HL-60/S4 treated with phorbol 12-myristate 13-acetate at 8.2 ng/mL for 4 days and 3 days (cell line): ENCODE measurements at regions not wholly inside any gene's neighbourhood (a gene's known extent, or its start where the extent isn't known, plus 50 kb on each side); places are given as distances from the start of the nearest gene placed in this dataset.

Experiments used
- in situ Hi-C: fragments of 300-500 bp; cut with MboI; formaldehyde crosslinking; loops from 2 replicates; pipeline ENCODE4 v1.15.0; 2022; ENCODE audit warnings: low sequenced_read_pairs

DNA sequence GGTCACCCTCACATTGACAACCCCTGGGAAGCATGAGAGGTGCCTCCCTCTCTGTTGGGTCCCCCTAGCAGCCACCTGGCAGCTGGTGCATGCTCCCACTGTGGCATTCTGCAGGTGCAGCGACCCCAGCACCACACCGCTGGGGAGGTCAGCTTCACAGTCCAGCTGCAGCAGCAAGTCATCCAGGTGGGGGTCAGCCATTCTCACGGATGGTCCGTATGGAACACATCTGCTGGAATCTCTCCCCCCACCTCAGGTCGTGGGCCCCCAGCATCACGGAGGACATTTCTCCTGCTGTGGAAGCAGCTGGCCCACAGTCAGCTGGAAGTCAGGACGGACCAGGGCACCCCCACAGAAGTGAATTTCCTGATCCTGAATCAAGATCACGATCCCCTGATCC, 201.3 kb downstream of the COG6 start:
- in situ Hi-C loops: no loop called here

DNA sequence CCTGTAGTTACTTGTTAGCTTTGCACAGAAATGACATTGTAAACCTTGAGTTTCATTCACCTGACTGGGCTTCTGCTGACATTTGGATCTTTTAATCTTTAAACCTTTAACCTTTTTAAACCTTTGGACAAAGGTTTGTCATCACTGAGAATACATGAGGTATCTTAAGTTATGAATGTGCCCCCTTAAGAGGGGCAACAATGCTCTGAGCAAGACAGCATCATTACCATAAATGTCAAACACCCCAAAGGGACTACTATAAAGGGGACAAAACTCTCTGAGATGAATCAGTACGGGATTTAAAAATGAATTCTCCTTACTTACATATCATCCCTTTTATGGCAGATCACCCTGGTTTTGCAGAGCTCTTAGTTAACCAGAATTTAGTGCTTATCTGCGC, 203.3 kb downstream of the COG6 start:
- in situ Hi-C loops: no loop called here

DNA sequence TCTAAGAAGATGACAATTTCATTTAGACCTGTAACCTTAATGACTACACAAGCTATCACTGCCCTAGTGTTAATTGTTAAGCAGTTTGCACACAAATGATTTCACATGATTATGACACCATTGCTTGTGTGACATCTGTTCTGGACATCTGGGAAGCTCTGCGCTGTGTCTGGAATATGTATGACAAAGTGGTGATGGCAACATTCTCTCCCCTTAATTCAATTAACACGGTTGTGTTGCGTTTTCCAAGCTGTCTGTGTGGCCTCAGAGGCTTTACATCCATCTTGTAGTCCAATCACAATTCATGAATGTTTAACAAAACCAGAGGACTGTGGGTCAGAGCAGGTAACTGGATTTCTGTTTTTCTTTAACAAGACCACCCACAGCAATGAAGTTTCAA, 204.4 kb downstream of the COG6 start:
- in situ Hi-C loops: no loop called here

DNA sequence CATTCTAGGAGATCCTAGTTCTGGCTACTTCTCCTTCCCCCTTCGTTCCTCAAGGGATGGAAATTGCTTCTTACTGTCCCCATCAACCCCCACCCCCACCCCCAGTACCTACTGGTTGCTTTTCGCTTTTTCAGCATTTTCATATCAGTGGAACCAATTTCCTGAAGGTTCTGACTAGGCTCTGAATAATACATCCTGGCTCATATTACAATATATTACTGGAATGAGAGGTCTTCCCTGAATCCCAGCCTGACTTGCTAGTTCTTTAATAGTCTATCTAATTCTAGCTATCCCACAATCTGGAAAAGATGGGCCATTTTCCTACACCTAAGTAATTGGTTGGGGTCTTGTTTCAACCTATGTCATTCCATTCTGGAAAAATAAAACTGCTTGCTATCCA, 207.4 kb downstream of the COG6 start:
- in situ Hi-C loops: no loop called here

DNA sequence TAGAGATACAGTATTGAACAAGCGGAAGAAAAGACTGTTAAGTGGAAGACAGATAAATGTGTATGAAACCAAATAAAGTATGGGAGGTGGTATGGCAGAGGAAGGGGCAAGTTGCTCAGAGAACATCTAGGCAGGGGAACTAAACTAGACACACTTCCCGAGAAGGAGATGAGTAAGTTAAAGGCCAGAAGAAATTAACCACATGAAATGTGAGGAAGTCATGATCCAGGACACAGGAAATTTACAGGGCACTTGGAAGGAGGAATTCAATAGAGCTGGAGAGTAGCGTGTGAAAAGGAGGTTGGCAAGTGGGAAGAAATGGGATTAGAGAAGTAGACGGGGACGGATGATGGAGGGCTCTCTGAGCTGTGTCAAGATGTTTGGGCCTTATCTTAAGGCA, 208.8 kb downstream of the COG6 start:
- in situ Hi-C loops: no loop called here

DNA sequence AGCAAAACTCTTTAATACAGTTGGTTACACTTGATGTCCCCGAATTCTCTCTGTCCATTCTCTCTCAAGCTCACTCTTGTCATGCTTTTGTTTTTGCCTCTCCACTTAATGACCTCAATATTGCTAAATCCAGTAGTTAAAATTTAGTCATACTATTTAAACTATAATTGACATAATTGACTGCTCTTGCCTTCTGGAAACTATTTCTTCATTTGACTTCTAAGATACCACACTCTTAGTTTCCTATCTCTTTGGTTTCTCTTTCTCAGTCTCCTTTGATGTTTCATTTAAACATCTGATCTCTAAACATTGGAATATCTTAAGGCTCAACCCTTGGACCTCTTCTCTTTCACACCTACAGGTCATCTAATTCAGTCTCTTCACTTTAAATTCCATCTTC, 211.3 kb downstream of the COG6 start:
- in situ Hi-C loops: no loop called here

DNA sequence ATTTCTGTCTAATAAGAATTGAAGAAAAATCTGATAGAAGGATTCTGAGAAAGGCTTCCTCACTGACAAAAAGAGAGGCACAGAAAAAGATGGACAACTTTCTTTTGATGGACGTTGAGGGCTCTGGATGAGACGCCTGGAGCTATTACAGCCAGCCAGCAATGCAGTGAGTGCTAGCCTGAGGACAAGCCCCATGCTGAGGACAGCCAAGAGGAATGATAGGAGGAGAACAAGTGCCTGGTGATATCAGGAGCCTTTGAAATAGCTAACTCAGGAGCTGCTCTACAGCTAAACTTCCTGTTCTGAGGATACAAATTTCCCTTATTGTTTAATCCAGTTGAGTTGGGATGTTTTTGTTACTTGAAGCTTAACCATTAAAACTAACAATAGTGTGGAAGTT, 212.3 kb downstream of the COG6 start:
- in situ Hi-C loops: no loop called here

DNA sequence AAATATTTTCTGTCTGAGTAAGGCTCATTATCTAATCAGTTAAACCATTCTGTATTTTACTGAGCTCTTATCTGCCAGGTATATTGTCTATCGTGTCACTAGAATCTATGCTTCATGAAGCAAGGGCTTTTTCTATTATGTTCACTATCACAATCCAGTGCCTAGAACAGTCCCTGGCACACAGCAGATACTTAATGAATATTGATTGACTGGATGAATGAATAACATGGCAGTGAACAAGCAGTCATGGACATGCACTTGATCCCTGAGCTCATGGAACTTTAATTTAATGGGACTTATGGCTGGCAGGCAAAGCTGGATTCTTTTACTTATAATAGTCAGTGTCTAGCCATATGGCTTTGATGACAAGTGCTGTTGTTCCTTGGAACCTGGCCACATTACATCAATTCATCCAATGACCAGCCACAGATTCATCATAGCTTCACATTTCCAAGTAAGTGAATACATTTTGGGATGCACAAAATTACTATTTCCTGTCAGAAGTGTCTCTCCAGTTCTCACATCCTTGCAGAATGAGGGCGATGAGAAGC, 214.8 kb downstream of the COG6 start:
- in situ Hi-C loops: no loop called here

DNA sequence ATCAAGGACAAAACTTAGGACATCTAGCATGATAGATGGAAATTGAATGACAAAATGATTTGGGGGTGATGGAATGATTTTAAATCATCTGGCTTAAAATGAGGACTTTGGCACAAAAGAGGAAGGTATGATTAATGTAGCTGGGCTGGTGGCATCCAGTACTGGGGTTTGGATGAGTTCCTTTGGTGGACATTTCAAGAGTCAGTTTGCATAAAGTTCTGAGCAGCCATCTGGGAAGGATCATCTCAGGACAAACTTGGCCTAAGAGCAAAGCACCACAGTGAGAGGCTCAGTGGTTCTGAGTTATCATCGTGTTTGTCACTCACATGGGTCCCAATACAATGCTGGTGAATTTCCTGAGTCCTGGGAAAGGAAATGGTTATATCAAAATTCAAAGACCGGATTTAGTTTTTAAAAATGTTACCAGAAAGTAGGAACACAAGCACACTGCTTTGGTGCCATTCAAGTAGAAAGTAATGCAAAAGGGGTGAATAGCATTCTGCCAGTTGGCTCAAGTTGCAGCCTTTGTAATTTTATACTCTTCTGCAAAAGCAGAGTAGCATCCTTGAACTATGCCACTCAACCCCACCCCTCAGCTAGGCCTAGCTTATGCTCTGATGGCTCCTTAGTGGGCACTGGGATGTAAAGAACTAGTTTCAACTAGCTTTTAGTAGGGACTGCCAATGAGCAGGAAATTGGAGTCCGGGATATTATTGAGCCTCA, 219.0 kb downstream of the COG6 start:
- in situ Hi-C loops: no loop called here

DNA sequence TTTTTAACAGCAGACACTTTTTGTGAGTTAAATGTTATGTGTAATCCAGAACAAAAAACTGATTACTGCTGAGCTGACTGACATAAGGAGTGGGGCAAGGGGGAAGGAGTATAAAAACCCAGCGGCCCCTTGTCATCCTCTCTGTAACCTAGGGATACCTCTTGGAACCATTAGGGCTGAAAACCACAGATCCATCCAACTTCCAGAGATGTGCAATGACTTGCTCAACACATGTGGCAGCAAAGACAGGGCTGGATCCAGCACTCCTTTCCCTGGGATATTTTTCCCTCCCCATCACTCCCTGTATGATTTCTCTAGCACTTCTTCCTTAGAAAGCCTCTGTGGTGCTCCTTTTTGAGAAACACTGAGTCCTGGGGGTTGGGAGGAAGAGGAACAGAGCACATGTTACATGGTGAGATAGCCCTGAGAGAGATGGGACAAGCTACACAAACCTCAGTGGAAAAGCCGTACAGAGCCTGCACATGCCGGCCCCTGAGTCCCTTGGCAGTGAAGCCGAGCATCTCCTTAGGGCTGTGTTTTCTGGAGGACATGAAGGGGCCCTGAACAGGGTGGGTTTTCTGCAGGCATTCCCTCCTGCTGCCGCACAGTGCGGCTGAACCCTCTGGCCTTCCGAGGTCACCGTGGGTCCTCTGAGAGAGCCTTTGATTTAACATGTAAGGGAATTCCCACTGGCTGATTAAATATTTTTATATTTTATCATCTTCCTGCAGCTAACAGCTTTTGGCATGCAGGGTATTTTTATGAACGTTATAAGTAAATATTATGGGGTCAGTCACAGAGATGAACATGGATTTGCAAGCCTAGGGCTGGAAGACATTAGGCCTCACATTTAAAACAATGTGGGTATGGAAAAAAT, 219.9 kb downstream of the COG6 start:
- in situ Hi-C loops: no loop called here

DNA sequence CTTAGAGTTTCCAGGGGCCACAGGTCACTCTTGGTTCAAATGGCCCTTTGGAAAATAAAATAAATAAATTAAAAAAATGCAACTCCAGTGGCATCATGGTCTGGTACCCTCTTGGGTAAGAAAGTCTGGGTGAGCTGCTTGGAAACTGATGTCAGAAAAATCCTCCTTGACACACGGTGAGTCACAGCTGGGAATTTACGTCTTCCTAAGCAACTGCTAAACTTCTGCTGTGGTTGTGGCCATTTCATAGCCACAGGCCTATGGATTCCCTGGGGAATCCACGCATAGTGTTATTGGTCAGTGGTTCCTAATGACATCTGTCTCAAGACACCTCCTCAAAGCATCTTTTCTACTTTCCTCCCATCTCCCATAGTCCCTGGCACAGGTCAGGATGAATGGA, 220.8 kb downstream of the COG6 start:
- in situ Hi-C loops: no loop called here

DNA sequence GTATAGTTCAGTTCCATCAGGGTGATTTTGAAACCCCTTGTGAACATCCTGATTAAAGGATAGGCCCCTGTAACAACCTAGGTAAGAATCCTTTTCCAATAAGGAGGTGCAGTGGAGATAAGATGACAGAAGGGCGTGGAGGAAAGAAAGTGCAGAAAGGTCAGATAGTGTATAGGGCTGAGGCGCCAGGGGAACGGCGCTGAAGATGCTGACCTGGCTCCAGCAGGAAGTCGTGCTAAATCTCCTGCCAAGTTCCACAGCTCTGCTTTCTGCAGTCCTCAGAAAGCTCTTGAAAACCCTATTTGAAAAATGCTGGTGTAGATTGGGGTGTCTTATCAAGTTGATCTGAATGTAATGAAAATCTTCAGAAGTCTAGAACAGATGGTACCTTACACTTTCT, 221.7 kb downstream of the COG6 start:
- in situ Hi-C loops: no loop called here

DNA sequence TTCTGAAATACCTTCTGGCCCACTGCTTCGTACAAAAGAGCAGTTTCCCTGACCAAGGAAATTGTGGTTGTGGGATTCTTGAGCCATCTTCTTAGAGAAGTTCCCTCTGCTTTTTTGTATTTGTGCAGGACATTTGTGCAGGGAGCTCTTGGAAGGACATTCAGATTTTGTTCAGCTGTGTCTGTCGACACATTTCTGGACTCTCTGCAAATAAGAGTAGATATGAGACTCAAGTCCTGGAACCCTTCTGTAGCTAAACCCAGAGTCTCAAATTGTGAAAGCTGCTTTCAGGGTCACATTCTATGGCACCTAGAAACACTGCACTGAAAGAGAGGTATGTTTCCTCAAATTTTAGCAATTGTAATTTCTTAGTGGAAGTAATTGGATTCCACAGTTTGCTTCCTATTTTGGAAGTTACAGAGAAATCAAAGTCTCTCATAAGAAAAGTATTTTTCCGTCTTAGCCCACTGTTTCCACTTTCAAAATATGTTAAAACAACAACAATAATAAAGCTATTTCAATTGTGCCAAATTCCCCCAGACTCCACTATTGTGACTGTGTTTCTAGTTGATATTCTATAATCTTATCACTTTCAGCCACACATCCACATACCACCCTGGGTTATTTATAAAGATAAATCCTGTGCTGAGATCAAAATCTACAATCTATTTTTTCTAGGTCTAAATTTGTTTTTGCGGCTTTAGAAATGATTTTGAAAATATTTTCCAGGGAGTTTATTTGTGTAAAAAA, 224.0 kb downstream of the COG6 start:
- in situ Hi-C loops: no loop called here

DNA sequence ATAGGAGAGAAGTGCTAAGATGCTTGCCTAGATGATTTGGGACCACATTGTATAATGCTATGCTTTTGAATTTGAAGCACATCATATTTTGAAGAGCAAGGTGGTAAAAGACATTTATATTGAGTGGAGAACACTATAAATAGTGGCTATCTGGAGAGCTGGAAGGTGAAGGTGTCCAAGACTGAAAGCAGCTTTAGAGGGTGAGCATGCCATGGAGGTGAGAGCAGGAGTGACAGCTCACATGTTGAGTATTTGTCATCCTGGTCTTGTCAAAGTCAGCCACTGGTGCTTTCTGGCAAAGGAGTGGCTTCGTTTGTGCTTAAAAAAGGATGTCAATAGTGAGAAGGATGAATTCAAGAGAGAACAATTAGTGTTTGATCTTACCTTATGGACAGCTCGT, 225.9 kb downstream of the COG6 start:
- in situ Hi-C loops: no loop called here

DNA sequence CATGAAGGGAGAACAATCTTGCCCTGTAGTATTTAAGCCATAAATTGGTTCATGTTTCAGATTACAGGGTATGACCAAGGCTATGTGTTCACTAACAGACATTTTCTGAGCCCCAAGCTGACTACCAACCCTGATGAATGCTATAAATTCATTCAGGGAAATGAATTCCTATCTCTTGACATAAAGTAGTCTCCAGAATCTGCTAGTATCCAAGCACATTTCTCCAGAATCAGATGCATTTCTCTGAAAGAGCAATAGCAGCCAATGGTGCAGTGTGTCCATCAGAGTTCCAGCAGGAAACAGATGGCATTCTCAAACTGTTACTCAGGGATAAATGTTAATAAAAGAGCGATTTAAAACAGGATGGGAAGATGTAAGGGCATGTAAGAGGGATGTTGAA, 226.4 kb downstream of the COG6 start:
- in situ Hi-C loops: no loop called here

DNA sequence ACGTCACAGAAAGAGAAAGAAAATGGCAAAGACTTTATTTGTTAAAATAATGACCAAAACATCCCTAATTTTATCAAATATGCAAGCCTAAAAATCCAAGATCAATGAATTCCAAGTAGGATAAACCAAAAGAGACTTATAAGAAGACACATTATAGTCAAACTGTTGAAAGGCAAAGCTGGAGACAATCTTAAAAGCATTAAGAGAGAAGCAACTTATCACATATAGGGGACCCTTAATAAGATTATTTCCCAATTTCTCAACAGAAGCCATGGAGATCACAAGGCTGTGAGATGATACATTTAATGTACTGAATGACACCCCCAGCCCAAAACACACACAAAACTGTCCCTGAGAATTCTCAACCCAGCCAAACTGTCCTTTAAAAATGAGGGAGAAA, 228.7 kb downstream of the COG6 start:
- in situ Hi-C loops: no loop called here

DNA sequence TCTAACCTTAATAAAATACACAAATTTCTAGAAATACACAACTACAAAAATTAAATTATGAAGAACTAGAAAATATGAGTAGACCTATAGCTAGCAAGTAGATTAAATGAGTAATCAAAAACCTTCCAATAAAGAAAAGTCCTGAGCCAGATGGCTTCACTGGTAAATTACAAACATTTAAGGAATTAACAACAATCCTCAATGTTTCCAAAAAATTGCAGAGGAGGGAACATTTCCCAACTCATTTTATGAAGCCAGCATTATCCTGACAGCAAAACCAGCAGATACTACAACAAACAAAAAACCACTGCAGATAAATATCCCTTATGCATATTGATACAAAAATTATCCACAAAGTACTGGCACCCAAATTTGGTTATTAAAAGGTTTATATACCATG, 230.9 kb downstream of the COG6 start:
- in situ Hi-C loops: no loop called here

DNA sequence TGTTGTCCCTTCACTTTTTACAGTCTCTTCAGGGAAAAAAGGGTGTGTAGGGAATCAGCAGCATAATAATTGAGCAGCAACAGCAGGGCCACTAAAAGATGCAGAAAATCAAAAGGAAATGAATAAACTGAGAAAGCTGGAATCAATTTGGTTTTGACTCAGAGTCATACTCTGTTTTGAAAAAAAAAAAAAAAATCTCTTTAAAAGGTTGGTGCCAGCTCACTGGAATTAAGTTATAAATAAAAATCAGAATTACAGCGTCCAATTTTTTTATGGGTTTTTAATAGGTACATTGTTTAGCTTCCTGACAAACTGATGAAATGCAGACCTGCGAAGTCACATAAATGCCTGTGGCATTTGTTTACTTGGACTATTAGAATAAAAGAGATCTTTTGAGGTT, 231.9 kb downstream of the COG6 start:
- in situ Hi-C loops: no loop called here

DNA sequence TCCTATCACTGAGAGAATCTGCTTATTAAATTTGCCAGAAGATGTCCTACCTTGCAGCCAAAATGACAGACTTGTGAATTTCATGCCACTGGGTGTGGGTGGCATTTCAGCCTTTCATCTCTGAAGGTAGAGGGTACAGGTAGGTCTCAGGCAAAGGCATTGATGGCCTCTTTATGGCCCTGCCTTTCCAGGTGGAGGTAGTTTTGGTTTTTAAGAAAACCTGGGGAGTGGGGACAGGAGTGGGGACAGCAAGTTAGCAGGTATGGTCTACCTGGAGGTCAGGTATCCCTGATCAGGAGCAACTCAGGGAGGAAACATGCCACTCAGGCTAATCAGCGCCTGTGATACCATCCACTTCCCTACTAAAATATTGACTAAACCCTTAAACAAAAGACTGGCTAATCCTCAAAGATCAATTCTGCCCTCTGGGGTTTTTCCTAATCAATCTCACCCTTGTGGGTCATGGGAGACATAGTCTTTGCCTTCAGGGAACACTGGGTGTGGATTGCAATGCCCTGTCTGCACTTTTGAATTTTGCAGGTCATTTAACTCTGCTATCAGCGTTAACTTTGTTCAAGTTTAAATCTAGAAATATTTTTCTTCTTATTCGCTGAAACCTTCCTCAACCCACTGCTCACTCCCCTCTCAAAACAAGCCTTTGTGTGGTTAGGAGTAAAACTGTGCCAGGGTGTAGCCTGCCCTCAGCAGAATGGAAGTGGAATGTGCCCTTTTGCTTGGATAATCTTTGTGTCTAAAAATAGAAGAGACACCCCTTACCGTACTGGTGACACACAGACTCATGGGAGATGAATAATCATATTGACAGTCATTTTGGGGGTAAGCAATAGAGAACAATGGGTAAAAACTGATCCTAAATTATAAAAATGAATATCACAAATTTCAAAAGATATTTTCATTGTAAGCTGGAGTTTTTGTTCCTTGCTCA, 233.7 kb downstream of the COG6 start:
- in situ Hi-C loops: no loop called here

DNA sequence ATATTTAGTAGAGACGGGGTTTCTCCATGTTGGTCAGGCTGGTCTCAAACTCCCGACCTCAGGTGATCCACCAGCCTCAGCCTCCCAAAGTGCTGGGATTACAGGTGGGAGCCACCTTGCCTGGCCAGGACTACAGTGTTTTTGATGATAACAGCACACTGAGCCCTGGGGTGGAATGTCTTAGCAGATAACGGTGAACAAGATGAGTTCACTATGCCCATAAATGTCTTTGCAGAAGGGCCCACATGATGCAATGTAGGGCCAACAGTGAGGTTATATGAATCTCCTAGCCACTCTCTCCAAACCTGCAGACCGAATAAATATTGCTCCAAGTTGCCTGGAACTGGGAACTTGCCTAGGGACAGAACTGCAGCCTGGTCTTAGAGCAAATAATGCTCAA, 235.1 kb downstream of the COG6 start:
- in situ Hi-C loops: no loop called here
